Omental fat pad (tissue), 3 donors: ENCODE measurements at regions not wholly inside any gene's neighbourhood (a gene's known extent, or its start where the extent isn't known, plus 50 kb on each side); places are given as distances from the start of the nearest gene placed in this dataset.

Experiments
- ATAC-seq: fragments of 150-250 bp; one replicate; pipeline ENCODE4 v1.9.1; 2016; ENCODE audit warnings: mild to moderate bottlenecking, moderate library complexity; ENCODE audit not compliant: low FRiP score
- DNase-seq: peaks from one replicate; pipeline ENCODE4 v3.0.0-alpha.2; 2019; ENCODE audit warnings: low spot score
- TF ChIP-seq, protein P1 (sequence below), 3 donors: fragments of 450-650 bp; IDR thresholded peaks; one replicate each; pipeline ENCODE4 v1.5.1; 2016 to 2017; ENCODE audit warnings: antibody characterized with exemption in 3 of 3, mild to moderate bottlenecking in 3 of 3, moderate library complexity in 2 of 3

DNA sequence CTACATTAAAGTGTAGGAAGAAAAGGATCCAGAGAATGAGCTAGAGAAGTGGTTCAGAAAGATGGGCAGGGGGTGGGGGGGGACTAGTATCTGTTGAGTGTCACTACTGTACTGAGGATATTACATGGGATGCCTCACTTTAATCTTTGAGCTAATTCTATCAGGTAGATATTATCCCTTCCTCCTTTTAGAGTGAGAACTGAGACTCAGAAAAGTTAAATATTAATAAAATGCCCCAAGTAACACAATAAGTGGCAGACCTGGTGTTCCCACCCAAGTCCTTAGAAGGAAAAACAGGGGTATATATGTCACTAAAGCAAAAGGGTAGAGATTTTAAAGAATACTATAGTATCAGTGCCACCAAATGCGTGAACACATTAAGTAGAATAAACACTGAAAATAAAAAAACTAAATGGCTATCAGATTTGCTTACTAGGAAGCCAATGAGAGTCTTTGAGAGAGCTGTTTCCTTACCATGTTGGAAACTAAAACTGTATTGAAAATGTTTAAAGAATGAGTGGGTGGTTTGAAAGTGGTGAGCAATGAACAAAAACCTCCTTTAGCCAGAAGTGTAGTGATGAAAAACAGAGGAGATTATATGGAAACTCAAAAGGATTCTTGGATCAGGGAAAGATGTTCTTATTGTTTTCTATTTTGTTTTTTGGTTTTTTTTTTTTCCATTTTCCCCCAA lies 230.8 kb downstream of the BARHL2 start:
- TF ChIP-seq, protein P1, sequence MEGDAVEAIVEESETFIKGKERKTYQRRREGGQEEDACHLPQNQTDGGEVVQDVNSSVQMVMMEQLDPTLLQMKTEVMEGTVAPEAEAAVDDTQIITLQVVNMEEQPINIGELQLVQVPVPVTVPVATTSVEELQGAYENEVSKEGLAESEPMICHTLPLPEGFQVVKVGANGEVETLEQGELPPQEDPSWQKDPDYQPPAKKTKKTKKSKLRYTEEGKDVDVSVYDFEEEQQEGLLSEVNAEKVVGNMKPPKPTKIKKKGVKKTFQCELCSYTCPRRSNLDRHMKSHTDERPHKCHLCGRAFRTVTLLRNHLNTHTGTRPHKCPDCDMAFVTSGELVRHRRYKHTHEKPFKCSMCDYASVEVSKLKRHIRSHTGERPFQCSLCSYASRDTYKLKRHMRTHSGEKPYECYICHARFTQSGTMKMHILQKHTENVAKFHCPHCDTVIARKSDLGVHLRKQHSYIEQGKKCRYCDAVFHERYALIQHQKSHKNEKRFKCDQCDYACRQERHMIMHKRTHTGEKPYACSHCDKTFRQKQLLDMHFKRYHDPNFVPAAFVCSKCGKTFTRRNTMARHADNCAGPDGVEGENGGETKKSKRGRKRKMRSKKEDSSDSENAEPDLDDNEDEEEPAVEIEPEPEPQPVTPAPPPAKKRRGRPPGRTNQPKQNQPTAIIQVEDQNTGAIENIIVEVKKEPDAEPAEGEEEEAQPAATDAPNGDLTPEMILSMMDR (IDR thresholded peaks at IDR 0.05): no peak

DNA sequence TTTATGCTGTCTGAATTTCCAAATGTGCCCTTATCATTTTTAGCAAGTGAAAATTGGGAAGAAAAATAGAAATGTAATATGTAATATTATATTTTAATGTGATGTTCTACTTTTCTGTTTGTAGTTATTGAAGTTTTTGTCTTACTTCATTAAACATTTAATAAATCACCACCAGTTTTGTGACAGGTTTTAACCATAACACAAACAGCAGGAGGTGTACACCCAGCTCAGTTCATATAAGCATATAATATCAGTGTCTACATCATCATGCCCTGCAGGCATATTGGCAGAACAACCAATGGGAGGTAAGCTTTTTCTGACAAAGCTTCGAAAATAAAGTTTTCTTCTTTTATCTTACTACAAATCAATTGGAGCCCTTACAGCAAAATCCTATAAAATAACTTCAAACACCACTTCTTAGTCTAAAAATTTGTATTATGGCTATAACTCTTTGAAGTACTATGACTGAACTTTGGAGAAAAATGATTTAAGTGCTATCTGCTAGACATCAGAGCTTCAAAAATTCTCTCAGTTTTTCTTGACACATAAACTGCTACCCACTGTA lies 236.7 kb downstream of the BARHL2 start:
- ATAC-seq: no peak
- TF ChIP-seq, protein P1 (IDR thresholded peaks at IDR 0.05): no peak
- DNase-seq: no peak

More for the DNA sequence above, 230.8 kb downstream of the BARHL2 start:
- ATAC-seq (no peak), DNase-seq (no peak)

DNA sequence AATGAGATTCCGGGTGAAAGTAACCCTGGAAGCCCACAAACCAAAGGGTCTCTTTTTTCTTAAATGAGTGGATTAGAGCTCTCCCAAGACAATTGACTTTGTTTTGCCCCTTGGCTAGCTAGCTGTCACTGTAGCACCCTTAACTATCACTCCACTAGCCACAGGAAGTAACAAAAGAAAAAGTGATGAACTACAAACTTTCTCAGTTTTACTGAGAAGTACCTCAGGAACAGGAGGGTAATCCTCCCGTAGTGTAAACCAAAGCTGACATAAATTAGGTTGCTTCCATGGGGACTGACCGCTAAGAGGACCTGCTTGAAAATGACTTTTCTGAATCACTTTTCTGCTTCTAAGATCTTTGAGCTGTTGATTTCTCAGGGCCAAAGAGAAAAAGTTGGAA lies 240.1 kb downstream of the BARHL2 start:
- ATAC-seq: no peak
- TF ChIP-seq, protein P1 (IDR thresholded peaks at IDR 0.05): no peak
- no peak for DNase-seq

DNA sequence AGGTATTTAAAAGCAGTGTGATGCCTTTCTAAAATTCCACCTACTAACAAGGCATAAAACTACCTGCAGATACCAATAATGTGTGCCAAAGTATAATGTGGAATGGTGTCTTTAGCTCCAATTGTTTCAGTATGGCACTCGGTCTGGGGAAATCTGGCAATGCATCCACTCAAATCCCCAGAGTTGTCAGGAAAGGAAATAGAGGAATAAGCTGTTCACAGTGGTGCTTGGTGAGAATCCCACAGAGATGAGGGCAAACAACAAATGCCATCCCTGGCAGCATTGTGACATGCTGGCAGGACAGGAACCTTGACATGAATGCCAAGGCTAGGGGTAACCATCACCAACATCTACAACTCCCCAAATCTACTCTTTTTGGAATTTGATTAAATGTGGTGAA lies 240.7 kb downstream of the BARHL2 start:
- ATAC-seq: no peak
- TF ChIP-seq, protein P1 (IDR thresholded peaks at IDR 0.05): no peak
- DNase-seq: no peak

DNA sequence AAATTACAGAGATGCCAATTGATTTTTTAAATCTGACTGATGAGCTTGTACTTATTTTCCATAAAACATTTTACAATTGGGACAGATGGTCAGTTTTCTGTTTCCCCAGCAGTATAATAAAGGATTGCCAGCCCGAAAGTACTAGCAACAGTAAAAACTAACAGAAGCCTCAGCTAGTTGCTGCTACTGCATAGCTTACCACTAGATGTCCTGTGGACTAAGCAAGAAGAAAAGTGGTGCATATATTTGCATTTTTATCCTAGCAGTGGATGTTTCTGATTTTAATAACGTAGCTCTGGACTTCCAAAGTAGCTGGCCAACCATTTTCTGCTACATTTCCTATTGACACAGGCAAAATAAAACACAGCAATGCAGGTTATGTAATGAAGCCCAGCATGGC lies 241.5 kb downstream of the BARHL2 start:
- DNase-seq (no peak), ATAC-seq (no peak)
- TF ChIP-seq, protein P1 (IDR thresholded peaks at IDR 0.05): no peak

DNA sequence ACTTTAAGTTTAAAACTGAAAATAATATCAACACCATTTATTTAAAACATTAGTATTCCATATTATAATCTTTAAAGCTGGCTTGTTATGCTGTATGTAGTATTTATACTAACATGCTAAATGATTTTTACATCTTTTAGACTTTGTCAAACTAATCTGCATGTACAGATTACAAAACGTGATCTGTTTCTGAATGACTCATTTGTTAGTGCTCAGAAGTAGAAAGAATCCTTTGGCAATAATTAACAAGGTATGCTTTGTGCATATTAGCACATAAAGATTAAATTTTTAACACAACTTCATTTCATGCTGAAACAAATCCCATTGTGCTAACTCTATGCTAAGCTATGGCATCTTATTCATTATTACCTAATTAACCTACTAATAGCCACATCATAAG lies 242.4 kb downstream of the BARHL2 start:
- TF ChIP-seq, protein P1 (IDR thresholded peaks at IDR 0.05): no peak
- ATAC-seq (no peak), DNase-seq (no peak)

DNA sequence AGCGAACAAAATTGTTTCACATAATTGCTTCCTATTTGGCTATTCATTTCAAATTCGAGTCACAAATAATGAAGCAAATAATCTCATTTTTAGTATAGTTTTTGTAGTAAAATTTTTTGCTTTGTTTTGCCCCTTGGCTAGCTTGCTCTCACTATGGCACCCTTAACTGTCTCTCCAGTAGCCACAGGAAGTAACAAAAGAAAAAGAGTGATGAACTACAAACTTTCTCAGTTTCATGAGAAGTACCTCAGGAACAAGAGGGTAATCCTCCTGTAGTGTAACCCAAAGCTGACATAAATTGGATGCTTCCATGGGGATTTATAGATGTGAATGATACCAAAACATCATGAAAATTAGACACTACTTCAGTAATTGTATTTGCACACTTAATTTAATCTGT lies 242.9 kb downstream of the BARHL2 start:
- DNase-seq (no peak), ATAC-seq (no peak)
- TF ChIP-seq, protein P1 (IDR thresholded peaks at IDR 0.05): no peak
